PFSK-1 (cell line): ENCODE measurements at regions not wholly inside any gene's neighbourhood (a gene's known extent, or its start where the extent isn't known, plus 50 kb on each side); places are given as distances from the start of the nearest gene placed in this dataset.

Experiments
- FOXP2 ChIP-seq: optimal IDR thresholded peaks from 2 replicates; pipeline ENCODE3; 2011; ENCODE audit warnings: borderline replicate concordance, control low read depth, inconsistent platforms; ENCODE audit not compliant: insufficient read depth; ENCODE audit errors: extremely low read length, extremely low read depth
- POLR2AphosphoS5 ChIP-seq: IDR thresholded peaks from 2 replicates; pipeline ENCODE4 v1.6.1; 2012; ENCODE audit warnings: low read depth, mild to moderate bottlenecking, control low read depth, low read length, moderate library complexity
- SIN3A ChIP-seq: IDR thresholded peaks from 2 replicates; pipeline ENCODE4 v1.6.1; 2012; ENCODE audit warnings: mild to moderate bottlenecking, low read length, moderate library complexity, borderline replicate concordance; ENCODE audit not compliant: insufficient read depth
- TAF1 ChIP-seq: IDR thresholded peaks from 2 replicates; pipeline ENCODE4 v1.6.1; 2012; ENCODE audit warnings: low read length, control low read depth, borderline replicate concordance; ENCODE audit not compliant: insufficient read depth
- TF ChIP-seq, protein P1 (sequence below), 2 experiments: IDR thresholded peaks; 2 replicates each; pipeline versions ENCODE4 v1.6.1 to v1.8.0; 2011 to 2012; ENCODE audit warnings: low read depth in 2 of 2, low read length in 2 of 2, control low read depth in 1 of 2, inconsistent platforms in 1 of 2, mild to moderate bottlenecking in 1 of 2, moderate library complexity in 1 of 2; ENCODE audit not compliant: insufficient read depth in 1 of 2

DNA sequence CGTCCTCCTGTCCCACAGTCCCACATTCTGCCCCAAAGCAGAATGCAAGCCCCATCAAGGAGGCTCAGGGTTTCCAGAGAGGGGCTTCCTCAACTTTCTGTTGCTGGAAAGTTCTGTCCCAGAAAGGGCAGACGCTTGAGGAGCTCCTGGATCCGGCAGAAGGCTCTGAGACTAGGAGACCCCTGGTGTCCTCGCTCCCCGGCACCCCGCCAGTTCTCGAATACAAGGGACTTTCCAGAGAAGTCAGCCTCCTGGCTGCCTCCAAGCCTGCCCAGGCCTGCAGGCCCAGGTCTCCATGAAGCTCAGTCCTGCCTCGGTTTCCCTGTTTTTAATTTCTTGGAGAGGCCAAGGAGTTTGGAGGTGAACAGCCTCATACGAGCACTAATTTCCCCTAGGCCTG is 150.4 kb downstream of the CEBPB start:
- TF ChIP-seq POLR2AphosphoS5 (no peak), SIN3A (no peak), TAF1 (no peak), FOXP2 (no peak)
- TF ChIP-seq, protein P1, sequence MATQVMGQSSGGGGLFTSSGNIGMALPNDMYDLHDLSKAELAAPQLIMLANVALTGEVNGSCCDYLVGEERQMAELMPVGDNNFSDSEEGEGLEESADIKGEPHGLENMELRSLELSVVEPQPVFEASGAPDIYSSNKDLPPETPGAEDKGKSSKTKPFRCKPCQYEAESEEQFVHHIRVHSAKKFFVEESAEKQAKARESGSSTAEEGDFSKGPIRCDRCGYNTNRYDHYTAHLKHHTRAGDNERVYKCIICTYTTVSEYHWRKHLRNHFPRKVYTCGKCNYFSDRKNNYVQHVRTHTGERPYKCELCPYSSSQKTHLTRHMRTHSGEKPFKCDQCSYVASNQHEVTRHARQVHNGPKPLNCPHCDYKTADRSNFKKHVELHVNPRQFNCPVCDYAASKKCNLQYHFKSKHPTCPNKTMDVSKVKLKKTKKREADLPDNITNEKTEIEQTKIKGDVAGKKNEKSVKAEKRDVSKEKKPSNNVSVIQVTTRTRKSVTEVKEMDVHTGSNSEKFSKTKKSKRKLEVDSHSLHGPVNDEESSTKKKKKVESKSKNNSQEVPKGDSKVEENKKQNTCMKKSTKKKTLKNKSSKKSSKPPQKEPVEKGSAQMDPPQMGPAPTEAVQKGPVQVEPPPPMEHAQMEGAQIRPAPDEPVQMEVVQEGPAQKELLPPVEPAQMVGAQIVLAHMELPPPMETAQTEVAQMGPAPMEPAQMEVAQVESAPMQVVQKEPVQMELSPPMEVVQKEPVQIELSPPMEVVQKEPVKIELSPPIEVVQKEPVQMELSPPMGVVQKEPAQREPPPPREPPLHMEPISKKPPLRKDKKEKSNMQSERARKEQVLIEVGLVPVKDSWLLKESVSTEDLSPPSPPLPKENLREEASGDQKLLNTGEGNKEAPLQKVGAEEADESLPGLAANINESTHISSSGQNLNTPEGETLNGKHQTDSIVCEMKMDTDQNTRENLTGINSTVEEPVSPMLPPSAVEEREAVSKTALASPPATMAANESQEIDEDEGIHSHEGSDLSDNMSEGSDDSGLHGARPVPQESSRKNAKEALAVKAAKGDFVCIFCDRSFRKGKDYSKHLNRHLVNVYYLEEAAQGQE (IDR thresholded peaks at IDR 0.05; ENCODE audit: insufficient read depth in 1 of 2, low read depth in 2 of 2, low read length in 2 of 2): no peak

DNA sequence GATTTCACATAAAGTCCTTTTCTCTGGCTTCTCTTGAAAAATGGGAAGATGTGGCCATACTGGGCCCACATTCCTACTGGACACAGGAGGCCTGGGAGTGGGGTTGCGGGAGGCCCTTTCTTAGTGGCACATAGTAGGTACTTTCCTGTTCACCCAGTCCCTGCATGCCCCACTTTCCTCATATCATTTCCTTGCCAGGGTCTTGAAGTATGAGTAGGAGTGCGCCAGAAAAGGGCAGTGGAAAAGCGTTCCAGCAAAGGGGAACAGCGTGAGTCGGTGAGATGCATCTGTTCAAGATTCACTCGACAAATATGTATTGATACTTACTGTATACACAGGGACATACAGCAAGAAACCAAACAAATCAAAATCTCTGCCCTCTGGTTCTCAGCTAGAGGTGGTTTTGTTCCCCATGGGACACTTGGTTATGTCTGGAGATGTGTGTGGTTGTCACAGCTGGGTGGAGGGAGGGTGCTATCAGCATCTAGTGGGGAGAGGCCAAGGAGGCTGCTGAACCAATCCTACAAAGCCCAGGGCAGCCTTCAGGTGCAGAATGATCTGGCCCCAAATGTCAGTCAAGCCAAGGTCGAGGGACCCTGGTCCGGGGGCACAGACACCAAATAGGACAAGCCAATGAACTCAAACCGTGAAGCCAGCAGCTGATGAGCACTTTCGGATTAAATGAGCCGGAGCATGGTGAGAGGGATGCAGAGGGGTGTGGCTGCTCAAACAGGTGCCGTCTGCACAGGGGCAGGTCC is 151.4 kb downstream of the CEBPB start:
- TF ChIP-seq FOXP2: no peak
- TF ChIP-seq SIN3A: no peak
- no peak for TF ChIP-seq TAF1
- TF ChIP-seq, protein P1 (IDR thresholded peaks at IDR 0.05; ENCODE audit: insufficient read depth in 1 of 2, low read depth in 2 of 2, low read length in 2 of 2): no peak
- no peak for TF ChIP-seq POLR2AphosphoS5

DNA sequence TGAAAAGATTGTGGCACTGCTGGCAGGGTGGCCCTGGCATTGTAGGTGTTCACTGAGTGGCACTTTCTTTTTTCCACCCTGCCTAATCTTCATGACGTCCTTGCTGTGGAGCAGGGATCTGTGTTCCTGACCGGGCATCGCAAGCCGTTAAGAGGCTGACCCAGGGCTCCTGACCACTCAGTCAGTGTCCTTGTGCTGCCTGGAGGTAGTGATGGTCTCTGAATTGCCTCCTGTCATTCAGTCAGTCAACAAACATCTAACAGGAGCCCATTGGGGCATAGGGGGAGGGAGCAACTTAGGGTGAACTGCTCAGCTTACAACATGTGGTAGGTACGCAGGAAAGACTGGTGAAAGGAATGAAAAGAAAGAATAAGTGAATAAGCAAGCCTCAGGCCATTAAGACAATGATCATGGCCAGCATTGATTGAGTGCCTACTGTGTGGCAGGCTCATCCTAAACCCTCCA is 152.0 kb downstream of the CEBPB start:
- no peak for TF ChIP-seq POLR2AphosphoS5
- TF ChIP-seq, protein P1 (IDR thresholded peaks at IDR 0.05; ENCODE audit: insufficient read depth in 1 of 2, low read depth in 2 of 2, low read length in 2 of 2): no peak
- no peak for TF ChIP-seq TAF1
- TF ChIP-seq FOXP2: no peak
- no peak for TF ChIP-seq SIN3A

DNA sequence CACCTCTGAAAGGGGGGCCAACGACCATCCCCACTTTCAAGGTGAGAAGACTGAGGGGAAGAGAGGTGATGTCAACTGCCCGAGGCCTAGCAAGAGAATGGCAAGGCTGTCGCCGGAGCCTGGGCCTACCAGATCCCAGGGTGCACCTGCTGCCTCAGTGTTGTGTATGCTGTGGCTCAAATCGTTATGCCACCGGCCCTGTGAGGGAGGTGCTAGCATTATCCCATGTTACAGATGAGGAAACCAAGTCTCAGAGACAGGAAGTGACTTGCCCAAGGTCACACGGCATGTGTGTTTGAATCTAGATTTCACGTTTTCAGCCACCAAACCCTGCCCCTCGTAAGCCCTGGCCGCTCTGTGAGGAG is 152.5 kb downstream of the CEBPB start:
- no peak for TF ChIP-seq TAF1
- no peak for TF ChIP-seq FOXP2
- TF ChIP-seq SIN3A: no peak
- no peak for TF ChIP-seq POLR2AphosphoS5
- TF ChIP-seq, protein P1 (IDR thresholded peaks at IDR 0.05; ENCODE audit: insufficient read depth in 1 of 2, low read depth in 2 of 2, low read length in 2 of 2): no peak
